ENCODE measurements at regions not wholly inside any gene's neighbourhood (a gene's known extent, or its start where the extent isn't known, plus 50 kb on each side); places are given as distances from the start of the nearest gene placed in this dataset.

DNA sequence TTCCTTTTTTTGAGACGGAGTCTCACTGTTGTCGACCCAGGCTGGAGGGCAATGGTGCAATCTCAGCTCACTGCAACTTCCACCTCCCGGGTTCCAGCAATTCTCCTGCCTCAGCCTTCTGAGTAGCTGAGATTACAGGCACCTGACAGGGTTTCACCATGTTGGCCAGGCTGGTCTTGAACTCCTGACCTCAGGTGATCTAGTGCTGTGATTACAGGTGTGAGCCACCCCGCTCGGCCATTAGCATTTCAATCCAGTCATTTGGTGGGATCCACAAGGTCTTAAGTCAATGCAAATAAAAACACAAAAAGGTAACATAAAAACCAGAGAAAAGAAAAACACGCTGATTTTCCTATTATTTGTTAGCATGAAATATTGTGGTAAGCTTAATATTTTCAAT lies 1227.2 kb upstream of the TENM4 start:
- WGBS, result 82% methylated on average over 6 of the region's 6 CpGs
- TF ChIP-seq JUND (IDR thresholded peaks at IDR 0.05) (no peak), FOXA1 (IDR thresholded peaks at IDR 0.05) (no peak), YY1 (IDR thresholded peaks at IDR 0.05) (no peak), HNF4A (conservative IDR thresholded peaks at IDR 0.05) (no peak), GABPA (IDR thresholded peaks at IDR 0.05 in 1 of 2, conservative IDR thresholded peaks at IDR 0.05 in 1 of 2) (no peak)
- TF ChIP-seq, protein P1, sequence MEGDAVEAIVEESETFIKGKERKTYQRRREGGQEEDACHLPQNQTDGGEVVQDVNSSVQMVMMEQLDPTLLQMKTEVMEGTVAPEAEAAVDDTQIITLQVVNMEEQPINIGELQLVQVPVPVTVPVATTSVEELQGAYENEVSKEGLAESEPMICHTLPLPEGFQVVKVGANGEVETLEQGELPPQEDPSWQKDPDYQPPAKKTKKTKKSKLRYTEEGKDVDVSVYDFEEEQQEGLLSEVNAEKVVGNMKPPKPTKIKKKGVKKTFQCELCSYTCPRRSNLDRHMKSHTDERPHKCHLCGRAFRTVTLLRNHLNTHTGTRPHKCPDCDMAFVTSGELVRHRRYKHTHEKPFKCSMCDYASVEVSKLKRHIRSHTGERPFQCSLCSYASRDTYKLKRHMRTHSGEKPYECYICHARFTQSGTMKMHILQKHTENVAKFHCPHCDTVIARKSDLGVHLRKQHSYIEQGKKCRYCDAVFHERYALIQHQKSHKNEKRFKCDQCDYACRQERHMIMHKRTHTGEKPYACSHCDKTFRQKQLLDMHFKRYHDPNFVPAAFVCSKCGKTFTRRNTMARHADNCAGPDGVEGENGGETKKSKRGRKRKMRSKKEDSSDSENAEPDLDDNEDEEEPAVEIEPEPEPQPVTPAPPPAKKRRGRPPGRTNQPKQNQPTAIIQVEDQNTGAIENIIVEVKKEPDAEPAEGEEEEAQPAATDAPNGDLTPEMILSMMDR (IDR thresholded peaks at IDR 0.05; ENCODE audit: low read depth, low read length, missing input control), result no peak
- no peak overlapping the region for H3K4me3 ChIP-seq (ENCODE audit: low read depth in 1 of 3, low read length in 3 of 3)
- no peak for DNase-seq (ENCODE audit: low spot score)
- no peak overlapping the region for H3K27ac ChIP-seq (ENCODE audit: low read depth in 1 of 2, low read length in 2 of 2)
- no peaks in the 10 kb centered on the region for H3K27me3 ChIP-seq (ENCODE audit: control insufficient read depth in 4 of 4, insufficient read depth in 4 of 4, low read length in 3 of 4)
- H3K4me1 ChIP-seq (ENCODE audit: control insufficient read depth in 4 of 4, insufficient read depth in 4 of 4, low read length in 3 of 4), result no peaks in the 10 kb centered on the region
- no peaks in the 10 kb centered on the region for H3K36me3 ChIP-seq (ENCODE audit: control insufficient read depth in 4 of 4, insufficient read depth in 3 of 4, low read depth in 1 of 4, low read length in 3 of 4)
- H3K9ac ChIP-seq (ENCODE audit: low read depth in 1 of 2, low read length in 2 of 2), result no peak overlapping the region
- no peaks in the 10 kb centered on the region for H3K9me3 ChIP-seq (ENCODE audit: control insufficient read depth in 4 of 4, low read length in 3 of 4)

DNA sequence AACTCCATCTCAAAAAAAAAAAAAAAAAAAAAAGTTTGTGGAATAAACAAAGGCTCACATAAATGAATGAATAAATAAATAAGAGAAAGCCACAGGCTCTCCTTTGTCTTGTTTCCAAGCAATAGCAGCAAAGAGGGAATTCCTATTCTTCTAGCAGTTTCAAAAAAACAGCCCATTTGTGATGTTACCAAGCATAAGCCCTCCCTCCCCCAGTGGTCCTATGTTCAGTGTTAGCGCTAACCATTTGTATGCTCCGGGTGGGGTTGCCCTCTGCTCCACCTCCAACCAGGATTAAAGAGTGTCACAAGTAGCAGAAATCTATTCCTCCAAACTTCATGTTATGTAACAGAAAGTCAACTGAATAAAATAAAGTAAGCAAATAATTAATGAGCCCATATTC lies 1215.0 kb upstream of the TENM4 start:
- H3K9ac ChIP-seq (ENCODE audit: low read depth in 1 of 2, low read length in 2 of 2), result no peak overlapping the region
- no peaks in the 10 kb centered on the region for H3K9me3 ChIP-seq (ENCODE audit: control insufficient read depth in 4 of 4, low read length in 3 of 4)
- DNase-seq (ENCODE audit: low spot score), result no peak
- no peaks in the 10 kb centered on the region for H3K27me3 ChIP-seq (ENCODE audit: control insufficient read depth in 4 of 4, insufficient read depth in 4 of 4, low read length in 3 of 4)
- H3K4me3 ChIP-seq (ENCODE audit: low read depth in 1 of 3, low read length in 3 of 3), result no peak overlapping the region
- TF ChIP-seq, protein P2, sequence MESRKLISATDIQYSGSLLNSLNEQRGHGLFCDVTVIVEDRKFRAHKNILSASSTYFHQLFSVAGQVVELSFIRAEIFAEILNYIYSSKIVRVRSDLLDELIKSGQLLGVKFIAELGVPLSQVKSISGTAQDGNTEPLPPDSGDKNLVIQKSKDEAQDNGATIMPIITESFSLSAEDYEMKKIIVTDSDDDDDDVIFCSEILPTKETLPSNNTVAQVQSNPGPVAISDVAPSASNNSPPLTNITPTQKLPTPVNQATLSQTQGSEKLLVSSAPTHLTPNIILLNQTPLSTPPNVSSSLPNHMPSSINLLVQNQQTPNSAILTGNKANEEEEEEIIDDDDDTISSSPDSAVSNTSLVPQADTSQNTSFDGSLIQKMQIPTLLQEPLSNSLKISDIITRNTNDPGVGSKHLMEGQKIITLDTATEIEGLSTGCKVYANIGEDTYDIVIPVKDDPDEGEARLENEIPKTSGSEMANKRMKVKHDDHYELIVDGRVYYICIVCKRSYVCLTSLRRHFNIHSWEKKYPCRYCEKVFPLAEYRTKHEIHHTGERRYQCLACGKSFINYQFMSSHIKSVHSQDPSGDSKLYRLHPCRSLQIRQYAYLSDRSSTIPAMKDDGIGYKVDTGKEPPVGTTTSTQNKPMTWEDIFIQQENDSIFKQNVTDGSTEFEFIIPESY (IDR thresholded peaks at IDR 0.05), result no peak
- no peak for TF ChIP-seq FOXA2 (IDR thresholded peaks at IDR 0.05)
- no peak for TF ChIP-seq FOXA1 (IDR thresholded peaks at IDR 0.05)
- no peak for TF ChIP-seq JUND (IDR thresholded peaks at IDR 0.05)
- no peak for TF ChIP-seq GABPA (IDR thresholded peaks at IDR 0.05 in 1 of 2, conservative IDR thresholded peaks at IDR 0.05 in 1 of 2)
- TF ChIP-seq, protein P3, sequence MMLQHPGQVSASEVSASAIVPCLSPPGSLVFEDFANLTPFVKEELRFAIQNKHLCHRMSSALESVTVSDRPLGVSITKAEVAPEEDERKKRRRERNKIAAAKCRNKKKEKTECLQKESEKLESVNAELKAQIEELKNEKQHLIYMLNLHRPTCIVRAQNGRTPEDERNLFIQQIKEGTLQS (IDR thresholded peaks at IDR 0.05), result no peak
- no peak for TF ChIP-seq HNF4G (IDR thresholded peaks at IDR 0.05)
- TF ChIP-seq, protein P4, sequence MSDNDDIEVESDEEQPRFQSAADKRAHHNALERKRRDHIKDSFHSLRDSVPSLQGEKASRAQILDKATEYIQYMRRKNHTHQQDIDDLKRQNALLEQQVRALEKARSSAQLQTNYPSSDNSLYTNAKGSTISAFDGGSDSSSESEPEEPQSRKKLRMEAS (IDR thresholded peaks at IDR 0.05), result no peak
- TF ChIP-seq SP1 (IDR thresholded peaks at IDR 0.05), result no peak
- TF ChIP-seq, protein P5, sequence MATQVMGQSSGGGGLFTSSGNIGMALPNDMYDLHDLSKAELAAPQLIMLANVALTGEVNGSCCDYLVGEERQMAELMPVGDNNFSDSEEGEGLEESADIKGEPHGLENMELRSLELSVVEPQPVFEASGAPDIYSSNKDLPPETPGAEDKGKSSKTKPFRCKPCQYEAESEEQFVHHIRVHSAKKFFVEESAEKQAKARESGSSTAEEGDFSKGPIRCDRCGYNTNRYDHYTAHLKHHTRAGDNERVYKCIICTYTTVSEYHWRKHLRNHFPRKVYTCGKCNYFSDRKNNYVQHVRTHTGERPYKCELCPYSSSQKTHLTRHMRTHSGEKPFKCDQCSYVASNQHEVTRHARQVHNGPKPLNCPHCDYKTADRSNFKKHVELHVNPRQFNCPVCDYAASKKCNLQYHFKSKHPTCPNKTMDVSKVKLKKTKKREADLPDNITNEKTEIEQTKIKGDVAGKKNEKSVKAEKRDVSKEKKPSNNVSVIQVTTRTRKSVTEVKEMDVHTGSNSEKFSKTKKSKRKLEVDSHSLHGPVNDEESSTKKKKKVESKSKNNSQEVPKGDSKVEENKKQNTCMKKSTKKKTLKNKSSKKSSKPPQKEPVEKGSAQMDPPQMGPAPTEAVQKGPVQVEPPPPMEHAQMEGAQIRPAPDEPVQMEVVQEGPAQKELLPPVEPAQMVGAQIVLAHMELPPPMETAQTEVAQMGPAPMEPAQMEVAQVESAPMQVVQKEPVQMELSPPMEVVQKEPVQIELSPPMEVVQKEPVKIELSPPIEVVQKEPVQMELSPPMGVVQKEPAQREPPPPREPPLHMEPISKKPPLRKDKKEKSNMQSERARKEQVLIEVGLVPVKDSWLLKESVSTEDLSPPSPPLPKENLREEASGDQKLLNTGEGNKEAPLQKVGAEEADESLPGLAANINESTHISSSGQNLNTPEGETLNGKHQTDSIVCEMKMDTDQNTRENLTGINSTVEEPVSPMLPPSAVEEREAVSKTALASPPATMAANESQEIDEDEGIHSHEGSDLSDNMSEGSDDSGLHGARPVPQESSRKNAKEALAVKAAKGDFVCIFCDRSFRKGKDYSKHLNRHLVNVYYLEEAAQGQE (IDR thresholded peaks at IDR 0.05), result no peak
- TF ChIP-seq EGR1 (IDR thresholded peaks at IDR 0.05; ENCODE audit: low read depth in 2 of 2), result no peak
- no peak for TF ChIP-seq NR2F2 (IDR thresholded peaks at IDR 0.05)
- TF ChIP-seq YY1 (IDR thresholded peaks at IDR 0.05), result no peak
- H3K27ac ChIP-seq (ENCODE audit: low read depth in 1 of 2, low read length in 2 of 2), result no peak overlapping the region
- WGBS, result 95% methylated on average over 2 of the region's 2 CpGs
- no peaks in the 10 kb centered on the region for H3K36me3 ChIP-seq (ENCODE audit: control insufficient read depth in 4 of 4, insufficient read depth in 3 of 4, low read depth in 1 of 4, low read length in 3 of 4)
- no peaks in the 10 kb centered on the region for H3K4me1 ChIP-seq (ENCODE audit: control insufficient read depth in 4 of 4, insufficient read depth in 4 of 4, low read length in 3 of 4)

Data from liver (tissue), 8 donors.